ENCODE measurements at regions not wholly inside any gene's neighbourhood (a gene's known extent, or its start where the extent isn't known, plus 50 kb on each side); places are given as distances from the start of the nearest gene placed in this dataset.

- no peak overlapping the region for H3K27ac Mint-ChIP-seq
- no peak overlapping the region for H3K4me3 Mint-ChIP-seq
- no peak overlapping the region for H2AFZ ChIP-seq (ENCODE audit: insufficient read depth, low read depth, low read length, poor library complexity, severe bottlenecking)
- H3K4me1 ChIP-seq (ENCODE audit: control insufficient read depth in 1 of 2, insufficient read depth in 2 of 2, low read length in 2 of 2): no peaks in the 10 kb centered on the region
- H3K27me3 Mint-ChIP-seq (ENCODE audit: low read depth in 3 of 3): peaks cover 0 to 1% (median 1%) of the 10 kb centered on the region in 3 donors
- H3K9me3 Mint-ChIP-seq: no peaks in the 10 kb centered on the region
- no peaks in the 10 kb centered on the region for H3K4me1 Mint-ChIP-seq
- no peaks in the 10 kb centered on the region for H3K79me2 ChIP-seq (ENCODE audit: insufficient read depth, low read length)
- H3K9me3 ChIP-seq (replicated peaks in 1 of 2; ENCODE audit: control insufficient read depth in 1 of 2, insufficient read depth in 1 of 2, low read length in 2 of 2): no peaks in the 10 kb centered on the region
- no peaks in the 10 kb centered on the region for H3K36me3 ChIP-seq (replicated peaks in 1 of 2; ENCODE audit: control insufficient read depth in 1 of 2, insufficient read depth in 2 of 2, low read length in 2 of 2)
- no peak overlapping the region for H3K9ac ChIP-seq (ENCODE audit: insufficient read depth, low read length, poor library complexity, severe bottlenecking)
- no peak overlapping the region for H3K27ac ChIP-seq (ENCODE audit: low read depth in 1 of 2, low read length in 2 of 2)
- DNase-seq: no peak
- no peak overlapping the region for H3K4me3 ChIP-seq (replicated peaks in 1 of 3; ENCODE audit: low read depth in 2 of 3, low read length in 3 of 3)
- H3K27me3 ChIP-seq (ENCODE audit: control insufficient read depth in 2 of 2, insufficient read depth in 2 of 2, low read length in 2 of 2): no peaks in the 10 kb centered on the region
- H3K36me3 Mint-ChIP-seq: no peaks in the 10 kb centered on the region
- H3K4me2 ChIP-seq (replicated peaks; ENCODE audit: extremely low read depth, low read length, poor library complexity, severe bottlenecking): no peak overlapping the region
- TF ChIP-seq CTCF (IDR thresholded peaks at IDR 0.05): no peak
- no peaks in the 10 kb centered on the region for H4K20me1 ChIP-seq (ENCODE audit: insufficient read depth, low read length)
- intact Hi-C loops (cut with micrococcal nuclease): no loop called here
Measured at GRCh38 chrY:7771771-7772170, 860.2 kb upstream of the AMELY start.

GRCh38 chrY:7769790-7770375 lies 858.3 kb upstream of the AMELY start:
- Mint-ChIP-seq H3K27ac (no peak overlapping the region), H3K36me3 (no peaks in the 10 kb centered on the region), H3K27me3 (ENCODE audit: low read depth in 3 of 3) (peaks cover 0 to under 1% (median 0%) of the 10 kb centered on the region in 3 donors), H3K4me3 (no peak overlapping the region), H3K9me3 (no peaks in the 10 kb centered on the region), H3K4me1 (peaks cover 4% of the 10 kb centered on the region)
- Histone ChIP-seq H3K27ac (ENCODE audit: low read depth in 1 of 2, low read length in 2 of 2) (no peak overlapping the region), H2AFZ (ENCODE audit: insufficient read depth, low read depth, low read length, poor library complexity, severe bottlenecking) (no peak overlapping the region), H3K4me1 (ENCODE audit: control insufficient read depth in 1 of 2, insufficient read depth in 2 of 2, low read length in 2 of 2) (peaks cover 0 to 9% of the 10 kb centered on the region in 2 donors), H3K9me3 (replicated peaks in 1 of 2; ENCODE audit: control insufficient read depth in 1 of 2, insufficient read depth in 1 of 2, low read length in 2 of 2) (no peaks in the 10 kb centered on the region), H3K79me2 (ENCODE audit: insufficient read depth, low read length) (no peaks in the 10 kb centered on the region), H3K4me2 (replicated peaks; ENCODE audit: extremely low read depth, low read length, poor library complexity, severe bottlenecking) (no peak overlapping the region), H4K20me1 (ENCODE audit: insufficient read depth, low read length) (no peaks in the 10 kb centered on the region), H3K36me3 (replicated peaks in 1 of 2; ENCODE audit: control insufficient read depth in 1 of 2, insufficient read depth in 2 of 2, low read length in 2 of 2) (no peaks in the 10 kb centered on the region), H3K9ac (ENCODE audit: insufficient read depth, low read length, poor library complexity, severe bottlenecking) (no peak overlapping the region), H3K4me3 (replicated peaks in 1 of 3; ENCODE audit: low read depth in 2 of 3, low read length in 3 of 3) (no peak overlapping the region), H3K27me3 (ENCODE audit: control insufficient read depth in 2 of 2, insufficient read depth in 2 of 2, low read length in 2 of 2) (no peaks in the 10 kb centered on the region)
- intact Hi-C loops (cut with micrococcal nuclease): no loop called here
- TF ChIP-seq CTCF (IDR thresholded peaks at IDR 0.05): no peak
- no CpG with 5 or more reads among the region's 1 CpG for WGBS (ENCODE audit: insufficient coverage)
- no peak for DNase-seq

Data from CD14-positive monocyte (primary cell).